CD4-positive, alpha-beta T cell treated with Interleukin-10 for 1 hour (primary cell): ENCODE measurements at regions not wholly inside any gene's neighbourhood (a gene's known extent, or its start where the extent isn't known, plus 50 kb on each side); places are given as distances from the start of the nearest gene placed in this dataset.

Source experiments
- DNase-seq: peaks from one replicate; pipeline ENCODE4 v3.0.0-alpha.2; 2020

DNA sequence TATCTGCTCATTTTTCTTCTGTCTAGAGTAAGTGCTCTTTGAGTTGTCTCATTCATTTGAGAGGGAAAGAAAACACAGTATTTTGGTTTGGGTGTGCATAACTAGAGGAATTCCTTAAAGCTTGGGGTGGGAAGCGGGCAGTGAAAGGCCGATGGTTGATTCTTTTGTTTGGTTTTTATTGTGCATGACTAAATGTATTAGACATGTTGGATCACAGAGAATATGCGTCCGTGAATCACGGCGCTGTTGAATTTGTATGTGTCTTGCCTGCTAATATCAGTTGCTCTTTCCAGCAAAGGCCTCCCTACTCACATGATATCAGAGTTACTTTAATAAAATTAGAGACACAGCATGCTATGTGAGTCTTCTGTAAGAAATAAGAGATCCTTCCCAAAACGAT is 180.0 kb downstream of the CHD9NB start:
- DNase-seq: no peak

DNA sequence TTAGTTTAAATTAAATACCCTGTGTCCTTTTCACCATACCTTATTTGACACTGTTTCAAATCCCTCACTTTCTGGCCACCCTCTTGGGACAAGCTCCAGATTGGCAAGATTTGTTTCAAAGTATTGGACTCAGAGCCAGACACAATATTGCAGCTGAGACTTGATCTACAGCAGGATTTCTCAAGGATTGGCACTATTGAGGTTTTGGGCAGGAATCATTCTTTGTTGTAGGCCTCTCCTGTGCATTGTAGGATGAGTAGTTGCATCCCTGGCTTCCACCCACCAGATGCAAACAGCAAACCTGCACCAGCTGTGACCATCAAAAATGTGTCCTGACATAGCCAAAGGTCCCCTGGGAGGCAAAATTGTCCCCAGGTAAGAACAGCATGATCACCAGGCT is 181.2 kb downstream of the CHD9NB start:
- DNase-seq: no peak

GRCh38 chr16:52869243-52869642 is 183.5 kb downstream of the CHD9NB start:
- no peak for DNase-seq

- DNase-seq: no peak
Measured at GRCh38 chr16:52863000-52863399, 189.7 kb downstream of the CHD9NB start.

GRCh38 chr16:52861614-52862022 is 191.1 kb downstream of the CHD9NB start:
- DNase-seq: no peak

DNA sequence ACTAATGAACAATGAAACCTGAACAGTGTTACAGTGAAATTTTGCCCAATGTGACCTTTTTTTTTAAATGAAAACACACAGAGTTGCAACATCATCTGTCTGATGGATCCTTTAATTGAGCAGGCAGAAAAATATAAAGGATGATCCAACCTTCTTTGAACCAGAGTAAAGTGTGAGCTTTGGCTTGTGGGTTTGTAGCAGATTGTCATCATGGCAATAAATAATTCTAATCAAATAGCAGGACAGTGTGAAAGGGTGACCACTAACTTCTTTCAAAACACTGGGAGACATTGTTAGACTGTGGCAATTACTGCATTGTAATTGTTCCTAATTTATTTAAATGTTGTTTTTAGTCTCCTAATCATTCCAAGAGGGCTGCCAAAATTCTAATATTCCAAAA is 197.2 kb downstream of the CHD9NB start:
- no peak for DNase-seq

GRCh38 chr16:52852978-52853377 is 199.7 kb downstream of the CHD9NB start:
- DNase-seq: no peak

DNA sequence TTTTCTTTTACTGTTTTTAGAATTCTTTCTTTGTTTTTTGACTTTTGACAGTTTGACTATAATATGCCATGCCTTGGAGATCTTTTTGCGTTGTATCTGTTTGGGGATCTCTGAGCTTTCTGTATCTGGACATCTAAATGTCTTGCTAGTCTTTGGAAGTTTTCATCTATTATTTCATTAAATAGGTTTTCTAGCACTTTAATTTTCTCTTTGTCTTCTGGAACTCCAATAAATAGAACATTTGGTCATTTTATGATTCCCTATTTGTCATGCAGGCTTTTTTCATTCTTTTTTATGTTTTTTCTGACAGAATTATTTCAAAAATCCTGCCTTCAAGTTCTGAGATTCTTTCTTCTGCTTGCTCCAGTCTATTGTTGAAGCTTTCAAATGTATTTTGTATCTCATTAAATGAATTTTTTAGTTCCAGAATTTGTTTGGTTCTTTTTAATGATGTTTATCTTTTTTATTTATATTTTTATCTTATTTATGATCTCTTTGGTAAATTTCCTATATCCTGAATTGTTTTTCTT is 201.4 kb downstream of the CHD9NB start:
- no peak for DNase-seq

- no peak for DNase-seq
Measured at GRCh38 chr16:52843381-52843780, 209.3 kb downstream of the CHD9NB start.

DNA sequence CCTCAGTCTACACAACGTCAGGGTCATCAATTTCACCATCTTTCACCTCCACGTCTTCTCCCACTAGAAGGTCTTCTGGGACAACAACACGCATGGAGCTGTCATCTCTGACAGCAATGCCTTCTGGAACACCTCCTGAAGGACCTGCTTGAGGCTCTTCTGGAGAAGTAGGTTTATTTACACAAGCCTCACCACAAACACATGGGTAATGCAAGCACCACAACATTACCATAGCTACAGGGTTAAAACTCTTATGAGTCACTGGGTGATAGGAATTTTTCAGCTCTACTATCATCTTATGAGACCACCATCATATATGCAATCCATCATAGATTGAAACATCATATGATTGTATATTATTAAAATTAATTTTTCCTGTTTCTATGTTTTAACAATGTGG is 215.4 kb downstream of the CHD9NB start:
- no peak for DNase-seq

GRCh38 chr16:52834736-52835465 is 217.8 kb downstream of the CHD9NB start:
- no peak for DNase-seq

DNA sequence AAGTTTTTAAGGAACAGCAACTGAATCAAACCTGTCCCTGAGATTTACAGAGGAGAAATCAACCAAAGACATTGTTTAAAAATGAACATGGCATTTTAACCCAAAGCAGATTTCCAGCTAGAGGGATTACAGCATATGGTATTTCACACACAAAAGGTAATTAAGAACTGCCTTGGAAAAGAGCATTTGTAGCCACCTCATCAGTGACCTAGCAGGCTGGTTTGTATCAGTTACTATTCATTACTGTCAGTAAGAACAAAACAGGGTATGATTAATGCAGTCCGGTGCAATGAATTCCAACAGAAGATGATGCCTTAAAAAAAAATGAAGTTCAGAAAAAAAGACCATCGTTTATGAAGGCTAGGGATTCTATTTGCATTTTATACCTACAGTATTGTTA is 219.9 kb downstream of the CHD9NB start:
- DNase-seq: no peak

- DNase-seq: no peak
Measured at GRCh38 chr16:52827456-52827855, 225.2 kb downstream of the CHD9NB start.

DNA sequence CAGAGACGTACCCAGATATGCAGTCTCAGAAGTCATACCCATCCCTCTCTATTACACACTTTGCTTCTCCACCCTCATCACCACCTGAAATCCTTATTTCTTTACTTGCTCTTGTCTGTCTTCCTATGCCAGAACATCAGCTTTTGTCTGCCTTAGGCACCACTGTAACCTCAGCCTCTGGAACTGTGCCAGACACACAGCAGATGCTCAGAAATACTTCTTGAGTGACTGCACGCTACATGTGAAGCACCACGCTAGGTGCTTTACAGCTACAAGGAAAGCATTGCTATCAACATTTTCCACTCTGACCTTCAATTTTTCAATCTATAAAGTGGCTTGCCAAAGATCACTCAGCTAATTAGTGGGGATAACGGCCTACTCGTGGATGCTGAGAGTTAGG is 226.8 kb downstream of the CHD9NB start:
- no peak for DNase-seq

DNA sequence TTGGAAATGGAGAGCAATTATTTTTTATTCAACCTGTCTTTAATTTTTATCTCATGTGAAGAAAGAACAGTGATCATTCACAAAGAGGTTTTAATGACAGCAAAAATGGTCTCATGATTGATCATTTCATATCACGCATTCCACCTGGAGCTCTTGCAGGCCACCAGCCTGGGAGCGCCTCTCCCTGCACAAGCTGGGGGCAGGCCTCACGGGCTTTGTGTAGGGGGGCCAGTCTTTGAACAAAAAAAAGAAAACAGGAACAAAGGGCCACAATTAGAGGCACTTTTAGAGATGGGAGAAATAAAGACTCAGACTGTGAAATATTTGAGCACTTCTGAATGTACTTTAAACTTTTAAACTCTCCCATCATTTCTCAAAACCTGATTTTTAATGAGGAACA is 232.9 kb downstream of the CHD9NB start:
- DNase-seq: no peak

GRCh38 chr16:52819405-52819804 is 233.3 kb downstream of the CHD9NB start:
- DNase-seq: no peak

DNA sequence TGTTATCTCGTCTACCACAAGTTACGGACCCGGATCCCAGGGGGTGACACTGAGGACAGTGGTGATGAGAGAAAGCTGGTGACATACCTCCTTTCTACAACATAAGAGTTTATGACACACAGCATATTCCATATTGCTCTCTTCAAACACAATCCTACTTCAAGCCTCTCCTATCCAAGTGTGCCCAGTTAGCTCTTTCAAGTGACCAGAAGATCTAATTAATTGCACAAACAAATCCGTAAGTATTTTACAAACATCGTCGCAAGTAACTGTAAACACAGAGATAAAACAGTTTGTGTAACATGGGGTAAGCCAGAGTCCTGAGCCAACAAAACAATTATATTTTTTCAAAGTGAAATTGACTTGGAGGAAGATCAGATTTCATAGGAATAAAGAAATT is 235.0 kb downstream of the CHD9NB start:
- no peak for DNase-seq

- no peak for DNase-seq
Measured at GRCh38 chr16:52816993-52817392, 235.7 kb downstream of the CHD9NB start.

DNA sequence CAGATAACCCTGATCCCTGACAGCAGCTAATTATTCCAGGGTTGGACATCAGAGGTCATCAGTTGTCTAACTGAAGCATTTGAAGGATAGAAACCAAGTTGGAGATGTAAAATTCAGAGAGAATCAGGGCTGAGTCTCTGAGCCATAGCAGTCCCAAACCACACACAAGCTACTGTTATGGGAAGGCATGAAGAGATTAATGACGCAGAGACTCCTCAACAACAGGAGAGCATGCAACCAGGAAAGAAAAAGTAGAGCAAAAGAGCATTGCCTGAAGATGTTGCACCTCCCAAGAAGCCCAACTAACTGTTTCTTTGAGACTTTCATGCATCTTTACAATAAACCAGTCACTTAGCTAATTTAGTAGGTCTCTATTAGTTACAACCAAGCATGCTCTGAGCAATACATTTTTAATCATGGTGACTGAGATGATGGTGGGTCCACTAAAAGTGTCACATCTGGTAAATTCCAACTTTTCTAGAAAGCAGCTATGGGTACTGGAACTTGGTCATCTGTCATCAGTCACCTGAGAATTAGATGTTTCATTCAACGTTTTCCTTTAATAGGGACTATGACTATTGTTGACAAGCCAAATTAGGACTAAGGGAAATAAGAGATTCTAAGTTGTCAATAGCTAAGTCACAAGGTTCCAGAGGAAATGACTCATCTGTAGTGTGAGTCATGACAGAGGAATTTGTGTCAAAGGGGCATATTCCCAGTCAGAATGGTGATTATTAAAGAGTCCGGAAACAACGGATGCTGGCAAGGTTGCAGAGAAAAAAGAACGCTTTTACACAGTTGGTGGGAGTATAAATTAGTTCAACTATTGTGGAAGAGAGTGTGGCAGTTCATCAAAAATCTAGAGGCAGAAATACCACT is 239.8 kb downstream of the CHD9NB start:
- DNase-seq: no peak

DNA sequence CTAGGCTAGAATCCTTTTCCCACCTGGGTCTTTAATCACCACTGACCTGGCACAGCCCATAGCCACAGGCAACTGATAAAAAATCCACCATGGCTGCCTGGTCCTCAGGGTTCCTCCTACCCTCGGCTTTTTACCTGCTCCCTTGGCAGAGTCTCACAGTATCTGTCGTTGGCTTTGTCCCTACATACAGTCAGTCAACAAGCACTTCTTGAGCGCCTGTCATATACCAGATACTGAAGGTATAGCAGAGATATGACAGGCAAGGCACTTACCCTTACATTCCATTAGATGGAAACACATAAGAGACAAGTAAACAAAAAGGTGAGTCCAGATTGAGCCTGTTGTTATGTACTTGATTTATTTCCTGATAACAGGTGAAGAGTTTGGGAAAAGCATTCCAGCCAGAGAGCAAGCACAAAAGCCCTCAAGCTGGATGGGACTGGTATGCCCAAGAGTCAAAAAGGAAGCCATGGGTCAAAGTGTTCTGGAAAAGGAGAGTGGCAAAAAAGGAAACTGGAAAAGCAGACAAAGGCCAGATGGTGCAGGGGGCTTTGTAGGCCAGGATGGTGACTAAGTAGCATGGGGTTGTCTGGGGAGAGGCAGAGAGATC is 247.0 kb downstream of the CHD9NB start:
- no peak for DNase-seq

DNA sequence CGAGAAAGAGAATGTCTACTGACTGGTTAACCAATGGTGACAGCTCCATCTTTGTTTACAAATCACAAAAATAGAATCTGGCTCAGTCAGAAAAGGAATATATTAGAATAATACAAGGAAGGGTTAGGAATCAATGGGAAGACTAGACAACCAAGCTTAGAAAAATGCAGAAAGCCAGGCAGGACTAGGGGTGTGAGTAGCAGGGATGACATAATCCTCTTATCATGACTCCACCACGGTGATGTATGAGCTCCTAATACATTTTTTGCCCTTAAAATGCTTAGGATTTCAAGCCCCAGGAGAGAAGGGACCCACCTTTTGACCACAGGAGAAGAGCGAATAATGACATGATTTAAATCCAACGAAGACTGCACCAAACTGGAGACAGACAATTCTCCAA is 252.3 kb downstream of the CHD9NB start:
- DNase-seq: no peak

DNA sequence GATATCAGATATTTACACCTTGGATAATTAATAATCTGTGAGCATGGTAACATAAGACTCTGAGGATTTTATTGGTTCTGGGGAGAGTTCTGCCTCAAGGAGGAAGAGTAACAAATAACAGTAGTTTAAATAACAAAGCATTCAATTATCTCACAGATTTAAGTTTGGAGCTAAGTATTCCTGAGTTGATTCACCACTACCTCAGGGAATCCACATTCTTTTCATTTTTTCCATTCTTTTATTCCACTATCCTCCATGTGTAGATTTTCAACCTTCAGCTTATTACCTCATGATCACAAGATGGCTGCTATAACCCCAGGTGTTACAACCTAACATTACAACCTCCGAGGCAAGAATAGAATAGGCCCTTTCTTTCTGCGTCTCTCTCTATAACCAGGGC is 252.2 kb upstream of the TOX3 start:
- no peak for DNase-seq

GRCh38 chr16:52787709-52788108 is 240.8 kb upstream of the TOX3 start:
- DNase-seq: no peak

DNA sequence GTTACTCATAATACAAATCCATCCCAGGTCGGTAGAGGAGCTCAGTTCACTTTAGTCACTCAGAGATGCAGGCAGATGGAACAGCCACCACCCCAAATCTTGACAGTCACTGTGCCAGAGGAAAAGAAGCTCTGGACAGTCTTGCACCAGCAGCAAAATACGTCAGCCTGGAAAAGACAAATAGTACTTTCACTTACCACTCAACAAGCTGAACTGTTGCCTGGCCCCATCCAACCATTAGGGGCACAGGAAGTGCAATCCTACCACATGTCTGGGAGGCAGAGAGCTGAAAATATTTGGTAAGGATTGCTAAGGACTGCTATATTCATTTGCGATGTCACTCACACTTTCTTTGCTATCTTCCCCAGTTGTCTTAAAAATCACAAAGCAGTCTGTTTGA is 239.1 kb upstream of the TOX3 start:
- DNase-seq: no peak
